IPS-20b (cell line): ENCODE measurements at regions not wholly inside any gene's neighbourhood (a gene's known extent, or its start where the extent isn't known, plus 50 kb on each side); places are given as distances from the start of the nearest gene placed in this dataset.
"Not testable (repeated sequence)": the region's sequence is repeated elsewhere in the genome, so short reads cannot be mapped to it uniquely, and the experiment has no call there.

Experiments used
- H3K27ac ChIP-seq: one replicate; pipeline ENCODE4 v1.5.1; 2013; ENCODE audit warnings: low read length
- H3K27me3 ChIP-seq: 2 replicates; pipeline ENCODE4 v1.6.1; 2013; ENCODE audit warnings: mild to moderate bottlenecking, low read length, inconsistent platforms; ENCODE audit not compliant: insufficient read depth
- H3K36me3 ChIP-seq: 2 replicates; pipeline ENCODE4 v1.6.1; 2013; ENCODE audit warnings: low read depth, mild to moderate bottlenecking, inconsistent platforms, low read length, moderate library complexity; ENCODE audit not compliant: insufficient read depth
- H3K4me1 ChIP-seq: 2 replicates; pipeline ENCODE4 v1.6.1; 2013; ENCODE audit warnings: mild to moderate bottlenecking, control low read depth, inconsistent platforms, low read length, moderate library complexity; ENCODE audit not compliant: insufficient read depth
- H3K4me3 ChIP-seq: 2 replicates; pipeline ENCODE4 v1.5.1; 2013; ENCODE audit warnings: mild to moderate bottlenecking, low read length, inconsistent platforms
- H3K9ac ChIP-seq: 2 replicates; pipeline ENCODE4 v1.6.1; 2013; ENCODE audit warnings: low read depth, mild to moderate bottlenecking, inconsistent platforms, low read length, moderate library complexity
- H3K9me3 ChIP-seq: 2 replicates; pipeline ENCODE4 v1.6.1; 2013; ENCODE audit warnings: mild to moderate bottlenecking, low read depth, low read length, inconsistent platforms; ENCODE audit not compliant: insufficient read depth

DNA sequence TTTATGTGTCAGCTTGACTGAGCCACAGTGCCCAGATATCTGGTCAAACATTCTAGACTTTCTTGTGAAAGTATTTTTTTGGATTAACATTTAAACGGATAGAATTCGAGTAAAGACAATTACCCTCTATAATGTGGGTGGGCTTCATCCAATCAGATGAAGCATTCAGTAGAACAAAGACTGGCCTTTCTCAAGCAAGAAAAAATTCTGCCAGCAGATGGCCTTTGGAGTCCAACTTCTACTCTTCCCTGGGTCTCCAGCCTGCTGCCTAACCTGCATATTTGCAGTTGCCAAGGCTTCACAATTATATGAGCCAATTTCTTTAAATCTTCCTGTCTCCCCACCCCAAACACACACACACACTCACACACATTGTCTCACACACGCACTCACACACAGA lies 86.4 kb downstream of the MED10 start:
- no peak overlapping the region for H3K4me3 ChIP-seq
- H3K9ac ChIP-seq: no peak overlapping the region
- 0 out of 2 replicates have a peak, but pooled peaks cover 5% of the 10 kb centered on the region for H3K27me3 ChIP-seq
- H3K9me3 ChIP-seq: no peaks in the 10 kb centered on the region
- H3K36me3 ChIP-seq: no peaks in the 10 kb centered on the region
- no peaks in the 10 kb centered on the region for H3K4me1 ChIP-seq
- no peak overlapping the region for H3K27ac ChIP-seq

DNA sequence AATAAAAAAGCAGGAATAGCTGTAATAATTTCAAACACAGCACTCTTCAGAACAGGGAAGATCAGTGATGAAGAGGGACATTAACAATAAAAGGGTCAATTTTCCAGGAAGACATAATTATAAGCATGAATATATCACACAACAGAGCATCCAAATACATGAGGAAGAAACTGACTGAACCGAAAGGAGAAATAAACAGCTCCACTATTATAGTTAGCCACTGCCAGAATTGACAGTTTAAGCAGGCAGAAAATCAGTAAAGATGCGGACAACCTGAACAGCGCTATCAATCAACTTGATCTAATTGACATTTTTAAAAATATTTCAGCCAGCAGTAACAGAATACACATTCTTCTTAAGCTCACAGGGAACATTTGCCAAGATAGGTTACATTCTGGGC lies 89.1 kb downstream of the MED10 start:
- no peaks in the 10 kb centered on the region for H3K9me3 ChIP-seq
- H3K36me3 ChIP-seq: no peaks in the 10 kb centered on the region
- H3K27me3 ChIP-seq: peaks cover 5% of the 10 kb centered on the region; the same call in 1 of the 2 replicates
- H3K4me1 ChIP-seq: no peaks in the 10 kb centered on the region
- H3K9ac ChIP-seq: no peak overlapping the region
- H3K4me3 ChIP-seq: no peak overlapping the region
- H3K27ac ChIP-seq: no peak overlapping the region

DNA sequence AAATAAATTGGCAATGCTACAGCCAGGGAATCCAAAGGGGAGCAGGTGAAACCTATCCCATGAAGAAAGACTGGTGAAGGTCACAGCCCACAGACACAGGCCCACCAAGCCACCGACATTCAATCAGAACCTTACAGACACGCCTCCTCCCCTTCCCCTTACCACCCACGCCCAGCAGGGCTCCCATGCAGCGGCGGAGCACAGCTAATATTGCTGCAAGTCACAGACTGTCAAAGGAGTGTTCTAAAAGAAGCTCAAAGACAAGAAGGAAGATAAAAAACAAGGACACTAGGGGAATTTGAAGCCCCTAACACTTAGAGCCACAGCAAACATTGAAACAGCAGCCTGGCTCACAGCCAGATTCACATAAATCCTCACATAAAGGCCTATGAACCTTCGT lies 91.2 kb downstream of the MED10 start:
- Histone ChIP-seq H3K9me3 (no peaks in the 10 kb centered on the region), H3K27ac (no peak overlapping the region), H3K36me3 (no peaks in the 10 kb centered on the region), H3K4me3 (no peak overlapping the region), H3K27me3 (peaks cover under 1% of the 10 kb centered on the region; the same call in 1 of the 2 replicates), H3K4me1 (no peaks in the 10 kb centered on the region), H3K9ac (no peak overlapping the region)

DNA sequence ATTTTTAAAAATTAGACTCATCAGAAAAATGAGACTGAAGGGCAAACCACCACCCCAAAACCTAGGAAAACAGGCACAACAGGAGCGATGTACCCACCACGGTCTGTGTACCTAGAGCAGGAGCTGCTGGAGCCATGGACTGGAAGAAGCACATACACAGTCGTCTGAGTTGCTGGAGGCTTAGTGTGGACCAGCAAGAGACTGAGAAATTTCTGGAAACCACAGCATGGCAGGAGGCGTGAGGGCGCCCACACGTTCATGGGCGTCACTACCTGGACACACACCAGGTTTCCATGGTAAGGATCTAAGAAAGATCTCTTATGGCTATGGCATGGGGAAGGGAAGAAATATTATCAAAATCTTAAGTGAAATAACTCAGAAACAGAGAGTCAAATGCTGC lies 91.9 kb downstream of the MED10 start:
- Histone ChIP-seq H3K36me3 (no peaks in the 10 kb centered on the region), H3K9ac (no peak overlapping the region), H3K9me3 (no peaks in the 10 kb centered on the region), H3K4me3 (no peak overlapping the region), H3K27ac (no peak overlapping the region), H3K4me1 (no peaks in the 10 kb centered on the region), H3K27me3 (no peaks in the 10 kb centered on the region; the same call in 1 of the 2 replicates)

DNA sequence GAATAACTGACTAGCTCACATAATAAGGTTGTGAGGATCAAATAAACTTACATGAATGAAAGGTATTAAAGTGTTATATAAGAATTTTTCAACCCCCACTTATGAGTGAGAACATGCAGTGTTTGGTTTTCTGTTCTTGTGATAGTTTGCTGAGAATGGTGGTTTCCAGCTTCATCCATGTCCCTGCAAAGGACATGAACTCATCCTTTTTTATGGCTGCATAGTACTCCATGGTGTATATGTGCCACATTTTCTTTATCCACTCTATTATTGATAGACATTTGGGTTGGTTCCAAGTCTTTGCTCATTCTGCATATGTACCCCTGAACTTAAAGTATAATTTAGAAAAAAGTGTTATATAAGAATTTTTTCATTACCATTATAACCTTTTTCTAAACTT lies 93.9 kb downstream of the MED10 start:
- not testable (repeated sequence) for H3K9ac ChIP-seq, H3K9me3 ChIP-seq, H3K27ac ChIP-seq, H3K4me1 ChIP-seq, H3K36me3 ChIP-seq, H3K27me3 ChIP-seq, H3K4me3 ChIP-seq

DNA sequence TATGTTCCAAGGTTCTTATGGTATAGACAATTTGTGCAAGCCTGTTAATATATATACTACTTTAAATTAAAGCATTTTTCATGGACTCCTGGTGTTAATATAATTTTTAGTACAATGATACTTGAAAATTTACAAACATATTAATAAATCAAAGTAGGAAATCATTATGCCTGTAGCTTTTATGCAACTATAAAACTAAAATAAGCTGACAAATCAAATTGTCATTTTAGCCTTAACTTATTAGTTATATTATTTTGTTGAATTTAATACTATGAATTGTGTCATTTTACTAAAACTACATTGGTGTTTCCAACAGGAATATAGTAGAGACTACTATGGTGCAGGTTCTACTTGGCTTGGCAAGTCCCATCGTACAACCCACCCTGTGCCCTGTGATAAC lies 96.0 kb downstream of the MED10 start:
- H3K27ac ChIP-seq: no peak overlapping the region
- H3K9me3 ChIP-seq: no peaks in the 10 kb centered on the region
- H3K36me3 ChIP-seq: no peaks in the 10 kb centered on the region
- no peak overlapping the region for H3K4me3 ChIP-seq
- no peaks in the 10 kb centered on the region for H3K4me1 ChIP-seq
- H3K9ac ChIP-seq: no peak overlapping the region
- no peaks in the 10 kb centered on the region; the same call in 1 of the 2 replicates for H3K27me3 ChIP-seq

DNA sequence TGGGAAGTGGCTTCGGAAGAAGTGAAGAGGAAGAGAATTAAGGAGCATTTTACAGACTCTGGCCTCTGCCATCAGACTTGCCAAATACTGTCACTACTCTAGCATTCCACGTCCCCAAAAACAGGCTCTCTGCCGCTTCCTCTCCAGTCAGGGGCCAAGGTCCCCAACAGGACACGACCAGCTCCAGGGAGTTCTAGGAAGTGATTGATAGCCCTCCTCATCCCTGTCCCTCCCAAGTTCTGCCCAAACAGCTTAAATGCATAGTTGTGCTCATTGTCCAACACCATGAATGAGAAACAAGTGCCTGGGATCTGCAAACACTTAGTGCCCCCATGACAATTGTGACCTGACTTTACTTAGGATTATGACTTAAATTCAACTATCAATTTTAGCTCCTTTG lies 96.5 kb downstream of the MED10 start:
- Histone ChIP-seq H3K27ac (no peak overlapping the region), H3K27me3 (no peaks in the 10 kb centered on the region; the same call in 1 of the 2 replicates), H3K9me3 (no peaks in the 10 kb centered on the region), H3K36me3 (no peaks in the 10 kb centered on the region), H3K4me1 (no peaks in the 10 kb centered on the region), H3K4me3 (no peak overlapping the region), H3K9ac (no peak overlapping the region)

DNA sequence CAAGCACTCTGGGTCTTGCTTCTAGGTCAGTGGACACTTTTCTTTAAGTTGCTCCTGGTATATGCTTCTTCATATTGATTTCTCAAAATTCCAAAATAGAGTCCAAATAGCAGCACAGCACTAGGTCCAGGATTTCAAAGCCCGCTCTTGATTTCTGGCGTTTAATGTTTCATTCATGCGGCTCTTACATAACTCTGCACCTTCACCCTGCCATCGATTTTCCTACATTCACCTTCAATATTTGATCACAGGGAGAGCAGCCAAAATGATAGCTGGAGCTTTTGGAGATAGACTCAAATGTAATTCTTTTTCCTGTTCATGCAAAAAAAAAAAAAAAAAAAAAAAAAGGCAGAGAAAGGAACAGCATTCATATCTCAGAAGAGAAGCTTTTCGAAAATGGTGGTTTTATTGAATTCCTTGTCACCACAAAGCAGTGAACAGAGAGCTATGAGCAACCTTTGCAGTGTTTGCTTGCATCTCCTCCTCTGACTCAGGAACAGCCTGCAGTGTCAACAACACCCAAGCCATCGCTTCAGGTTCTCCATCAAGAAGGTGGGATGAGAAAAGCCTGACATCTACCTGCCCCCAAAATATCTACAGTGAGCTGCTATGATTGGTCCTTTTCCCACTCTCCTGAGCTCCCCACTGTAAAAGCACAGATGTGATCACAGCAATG lies 97.8 kb downstream of the MED10 start:
- Histone ChIP-seq H3K9me3 (no peaks in the 10 kb centered on the region), H3K36me3 (no peaks in the 10 kb centered on the region), H3K27me3 (no peaks in the 10 kb centered on the region), H3K4me3 (no peak overlapping the region), H3K9ac (no peak overlapping the region), H3K4me1 (no peaks in the 10 kb centered on the region), H3K27ac (no peak overlapping the region)

DNA sequence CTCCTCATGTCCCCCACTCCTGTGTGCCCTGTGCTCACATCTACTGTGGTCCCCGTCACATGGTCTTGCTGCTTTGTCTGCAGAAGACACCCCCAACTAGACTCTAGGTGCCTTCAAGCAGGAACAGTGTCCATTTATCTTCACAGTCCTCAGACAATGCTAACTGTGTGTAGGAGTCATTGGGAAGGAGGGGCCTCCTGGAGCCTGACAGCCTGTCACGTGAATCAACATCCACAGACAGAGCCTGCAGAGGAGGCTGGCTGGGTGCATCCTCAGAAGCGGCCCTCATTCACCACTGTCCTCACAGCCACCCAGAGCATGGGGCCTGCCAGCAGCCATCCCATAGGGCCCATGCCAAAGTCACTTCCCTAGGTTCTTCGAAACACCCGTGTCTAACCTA lies 98.7 kb downstream of the MED10 start:
- Histone ChIP-seq H3K27ac (no peak overlapping the region), H3K9ac (no peak overlapping the region), H3K36me3 (no peaks in the 10 kb centered on the region), H3K4me1 (no peaks in the 10 kb centered on the region), H3K27me3 (no peaks in the 10 kb centered on the region), H3K4me3 (no peak overlapping the region), H3K9me3 (no peaks in the 10 kb centered on the region)

DNA sequence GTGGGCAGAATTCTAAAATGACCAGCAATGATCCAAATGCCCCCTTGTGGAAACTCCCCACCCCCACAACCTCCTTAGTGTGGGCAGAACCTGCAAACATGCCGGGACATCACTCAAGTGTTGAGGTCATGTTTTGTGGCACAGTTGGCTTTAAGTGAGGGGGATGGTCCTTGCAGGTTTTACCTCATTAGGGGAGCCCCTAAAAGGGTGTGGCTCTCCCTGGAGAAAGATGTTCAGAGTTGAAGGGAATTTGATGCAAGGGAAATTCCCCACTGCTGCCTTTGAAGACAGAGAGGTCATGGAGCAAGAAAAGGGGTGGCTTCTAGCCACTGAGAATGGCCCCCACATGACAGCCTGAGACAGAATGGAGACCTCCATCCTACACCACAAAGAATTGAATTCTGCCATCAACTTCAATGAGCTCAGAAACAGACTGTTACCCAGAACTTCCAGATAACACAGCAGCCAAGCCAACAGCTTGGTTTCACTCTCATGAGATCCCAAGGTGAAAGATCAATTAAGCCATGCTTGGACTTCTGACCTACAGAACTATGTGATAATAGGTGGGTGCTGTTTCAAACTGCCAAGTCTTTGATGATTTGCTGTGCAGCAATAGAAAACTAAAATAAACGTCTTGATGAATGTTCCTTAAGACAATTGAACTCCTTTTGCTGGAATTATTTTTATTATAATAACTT lies 103.4 kb downstream of the MED10 start:
- Histone ChIP-seq H3K27ac (no peak overlapping the region), H3K9ac (no peak overlapping the region), H3K4me3 (no peak overlapping the region), H3K27me3 (no peaks in the 10 kb centered on the region), H3K9me3 (no peaks in the 10 kb centered on the region), H3K4me1 (no peaks in the 10 kb centered on the region), H3K36me3 (no peaks in the 10 kb centered on the region)

DNA sequence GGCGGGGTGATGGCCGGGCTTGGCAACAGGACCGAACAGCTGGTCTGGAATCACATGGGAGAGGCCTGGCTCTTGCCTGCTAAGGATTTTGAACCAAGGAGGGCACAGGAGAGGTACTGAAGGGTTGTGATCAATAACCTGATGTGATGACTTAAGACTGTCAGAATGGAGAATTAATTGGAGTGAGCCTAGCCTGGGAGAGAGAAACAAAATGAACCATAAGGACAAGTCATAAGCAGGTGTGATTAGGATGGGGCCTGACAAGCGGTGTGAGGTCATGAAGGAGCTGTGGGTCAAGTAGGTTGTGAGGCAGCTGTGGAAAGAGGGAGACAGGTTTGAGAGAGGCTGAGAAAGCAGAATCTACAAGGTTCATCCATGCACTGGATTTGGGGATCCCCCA lies 104.6 kb downstream of the MED10 start:
- Histone ChIP-seq H3K9ac (no peak overlapping the region), H3K36me3 (no peaks in the 10 kb centered on the region), H3K27ac (no peak overlapping the region), H3K27me3 (no peaks in the 10 kb centered on the region), H3K4me3 (no peak overlapping the region), H3K9me3 (no peaks in the 10 kb centered on the region), H3K4me1 (no peaks in the 10 kb centered on the region)

DNA sequence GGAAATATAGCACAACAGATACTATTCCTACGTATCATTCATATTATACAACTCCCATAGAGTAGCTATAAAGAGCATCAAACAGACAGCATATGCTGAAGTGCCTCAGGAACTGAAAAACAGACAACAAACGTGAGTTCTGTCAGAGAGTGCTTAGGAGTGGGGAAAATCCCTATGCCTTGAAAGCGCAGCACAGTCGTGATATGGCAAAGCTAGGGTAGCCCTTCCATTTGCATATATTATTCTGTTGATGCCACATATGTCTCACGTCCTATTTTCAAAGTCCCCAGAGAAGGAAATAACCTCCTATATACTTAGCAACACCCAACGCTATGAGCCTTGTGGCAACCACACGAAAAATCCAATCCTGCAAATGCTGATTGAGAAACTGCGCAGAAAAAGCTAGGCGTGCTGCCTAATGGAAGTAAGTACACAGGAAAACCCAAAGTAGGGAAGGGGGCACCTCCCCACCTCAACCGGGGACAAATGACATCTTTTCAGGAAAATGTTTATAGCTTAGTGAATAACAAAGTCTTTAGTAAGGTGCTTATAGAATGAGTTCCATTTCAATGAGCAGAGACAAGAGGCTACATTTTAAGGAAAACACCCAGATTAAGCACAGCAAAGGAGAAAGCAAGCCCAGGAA lies 105.1 kb downstream of the MED10 start:
- H3K27ac ChIP-seq: no peak overlapping the region
- H3K4me3 ChIP-seq: no peak overlapping the region
- no peaks in the 10 kb centered on the region for H3K36me3 ChIP-seq
- H3K9me3 ChIP-seq: no peaks in the 10 kb centered on the region
- no peaks in the 10 kb centered on the region for H3K4me1 ChIP-seq
- H3K9ac ChIP-seq: no peak overlapping the region
- no peaks in the 10 kb centered on the region for H3K27me3 ChIP-seq
